HepG2 (cell line): ENCODE measurements at regions not wholly inside any gene's neighbourhood (a gene's known extent, or its start where the extent isn't known, plus 50 kb on each side); places are given as distances from the start of the nearest gene placed in this dataset.

Experiments used
- AGO1 ChIP-seq: fragments of 200-400 bp; formaldehyde crosslinking; IDR thresholded peaks from 2 replicates; pipeline ENCODE4 v1.6.1; 2017; ENCODE audit warnings: mild to moderate bottlenecking, low read depth, low read length, moderate library complexity; ENCODE audit not compliant: poor library complexity, severe bottlenecking
- AKAP8 ChIP-seq: sonication (generic); formaldehyde crosslinking; IDR thresholded peaks from 2 replicates; pipeline ENCODE4 v1.5.1; 2020; ENCODE audit warnings: mild to moderate bottlenecking, missing genetic modification reagents
- EHMT2 ChIP-seq: fragments of 200-600 bp; sonication (generic); IDR thresholded peaks from 2 replicates; pipeline ENCODE4 v1.7.0; 2017; ENCODE audit warnings: antibody characterized with exemption, low read depth, low read length, borderline replicate concordance
- ETV5 ChIP-seq: IDR thresholded peaks from 2 replicates; pipeline ENCODE4 v1.6.1; 2018; ENCODE audit warnings: missing biosample characterization, missing genetic modification reagents, inconsistent platforms, borderline replicate concordance
- HDAC1 ChIP-seq: sonication (generic); formaldehyde crosslinking; IDR thresholded peaks from 2 replicates; pipeline ENCODE4 v1.5.1; 2020; ENCODE audit warnings: mild to moderate bottlenecking, missing genetic modification reagents
- ISL2 ChIP-seq: sonication (generic); formaldehyde crosslinking; IDR thresholded peaks from 2 replicates; pipeline ENCODE4 v1.5.0; 2020; ENCODE audit warnings: missing genetic modification reagents
- MED13 ChIP-seq: sonication (generic); formaldehyde crosslinking; IDR thresholded peaks from 2 replicates; pipeline ENCODE4 v1.5.0; 2020; ENCODE audit warnings: missing genetic modification reagents
- MTA1 ChIP-seq: sonication (generic); formaldehyde crosslinking; IDR thresholded peaks from 2 replicates; pipeline ENCODE4 v1.4.0; 2020; ENCODE audit warnings: missing genetic modification reagents, mild to moderate bottlenecking, borderline replicate concordance
- NCOR1 ChIP-seq: fragments of 200-600 bp; sonication (generic); IDR thresholded peaks from 2 replicates; pipeline ENCODE4 v1.7.0; 2017; ENCODE audit warnings: antibody characterized with exemption, low read length, borderline replicate concordance
- NR2F2 ChIP-seq: IDR thresholded peaks from 2 replicates; pipeline ENCODE4 v1.6.1; 2012; ENCODE audit warnings: low read depth, inconsistent platforms, borderline replicate concordance
- PATZ1 ChIP-seq: sonication (generic); formaldehyde crosslinking; IDR thresholded peaks from 2 replicates; pipeline ENCODE4 v1.4.0; 2020; ENCODE audit warnings: missing genetic modification reagents
- RFX1 ChIP-seq: fragments of 450-650 bp; IDR thresholded peaks from 2 replicates; pipeline ENCODE4 v1.6.1; 2017
- WIZ ChIP-seq: sonication (generic); formaldehyde crosslinking; IDR thresholded peaks from 2 replicates; pipeline ENCODE4 v1.5.1; 2020; ENCODE audit warnings: mild to moderate bottlenecking, missing genetic modification reagents
- ZBTB4 ChIP-seq: sonication (generic); formaldehyde crosslinking; IDR thresholded peaks from 2 replicates; pipeline ENCODE4 v1.4.0; 2020; ENCODE audit warnings: missing genetic modification reagents, mild to moderate bottlenecking, borderline replicate concordance
- ZKSCAN8 ChIP-seq: IDR thresholded peaks from 2 replicates; pipeline ENCODE4 v1.6.1; 2016; ENCODE audit warnings: borderline replicate concordance, missing genetic modification reagents, missing compliant biosample characterization
- ZNF20 ChIP-seq: sonication (generic); formaldehyde crosslinking; IDR thresholded peaks from 2 replicates; pipeline ENCODE4 v1.4.0; 2020; ENCODE audit warnings: mild to moderate bottlenecking, moderate library complexity, missing genetic modification reagents
- ZNF280D ChIP-seq: sonication (generic); formaldehyde crosslinking; IDR thresholded peaks from 2 replicates; pipeline ENCODE4 v1.5.1; 2020; ENCODE audit warnings: mild to moderate bottlenecking, missing genetic modification reagents
- ZNF30 ChIP-seq: sonication (generic); formaldehyde crosslinking; IDR thresholded peaks from 2 replicates; pipeline ENCODE4 v1.5.0; 2020; ENCODE audit warnings: mild to moderate bottlenecking, missing genetic modification reagents
- ZNF333 ChIP-seq: sonication (generic); formaldehyde crosslinking; IDR thresholded peaks from 2 replicates; pipeline ENCODE4 v1.4.0; 2020; ENCODE audit warnings: mild to moderate bottlenecking, missing genetic modification reagents, borderline replicate concordance
- ZNF563 ChIP-seq: sonication (generic); formaldehyde crosslinking; IDR thresholded peaks from 2 replicates; pipeline ENCODE4 v1.8.0; 2022; ENCODE audit warnings: mild to moderate bottlenecking, moderate library complexity, missing genetic modification reagents
- ZNF670 ChIP-seq: sonication (generic); formaldehyde crosslinking; IDR thresholded peaks from 2 replicates; pipeline ENCODE4 v1.8.0; 2022; ENCODE audit warnings: mild to moderate bottlenecking, missing genetic modification reagents, borderline replicate concordance
- ZNF672 ChIP-seq: sonication (generic); formaldehyde crosslinking; IDR thresholded peaks from 2 replicates; pipeline ENCODE4 v1.8.1; 2022; ENCODE audit warnings: missing genetic modification reagents
- ZNF879 ChIP-seq: sonication (generic); formaldehyde crosslinking; IDR thresholded peaks from 2 replicates; pipeline ENCODE4 v1.8.1; 2023; ENCODE audit warnings: missing genetic modification reagents

- TF ChIP-seq ZNF672 (CRISPR knock-in tag), result no peak
- peak; percentile 80 for TF ChIP-seq AKAP8 (CRISPR knock-in tag)
- no peak for TF ChIP-seq AGO1
- TF ChIP-seq NR2F2, result peak; percentile 93
- no peak for TF ChIP-seq ZNF563 (CRISPR knock-in tag)
- TF ChIP-seq PATZ1 (CRISPR knock-in tag), result 0 out of 2 replicates have a peak, but pooled peaks have one; percentile 33
- peak; percentile 72; the same call in 1 of the 2 replicates for TF ChIP-seq ZKSCAN8 (CRISPR knock-in tag)
- peak; percentile 98 for TF ChIP-seq NCOR1
- TF ChIP-seq RFX1, result no peak
- no peak for TF ChIP-seq ZNF20 (CRISPR knock-in tag)
- TF ChIP-seq MTA1 (CRISPR knock-in tag), result no peak; the same call in 1 of the 2 replicates
- TF ChIP-seq ZNF879 (CRISPR knock-in tag), result no peak
- peak; percentile 69 for TF ChIP-seq HDAC1 (CRISPR knock-in tag)
- TF ChIP-seq ETV5 (CRISPR knock-in tag), result peak; percentile 95
- TF ChIP-seq ZNF333, result no peak
- TF ChIP-seq ZNF280D, result no peak
- peak; percentile 71 for TF ChIP-seq EHMT2
- TF ChIP-seq ISL2, result peak; percentile 73; the same call in 1 of the 2 replicates
- peak; percentile 41; the same call in 1 of the 2 replicates for TF ChIP-seq ZNF670 (CRISPR knock-in tag)
- no peak for TF ChIP-seq MED13 (CRISPR knock-in tag)
- TF ChIP-seq ZBTB4 (CRISPR knock-in tag), result no peak
- no peak for TF ChIP-seq ZNF30 (CRISPR knock-in tag)
- TF ChIP-seq WIZ (CRISPR knock-in tag), result peak; percentile 72; the same call in 1 of the 2 replicates
Observed at GRCh38 chr6:168200571-168201134, 118.9 kb downstream of the DACT2 start (continued).
